DMS53 (cell line): ENCODE measurements at regions not wholly inside any gene's neighbourhood (a gene's known extent, or its start where the extent isn't known, plus 50 kb on each side); places are given as distances from the start of the nearest gene placed in this dataset.

Source experiments
- DNase-seq: peaks from one replicate; lab custom pipeline; 2025; lab: John Stamatoyannopoulos, UW

GRCh38 chr5:133738271-133738670, 125.9 kb upstream of the FSTL4 start:
- no peak for DNase-seq

GRCh38 chr5:133736512-133736911, 124.2 kb upstream of the FSTL4 start:
- DNase-seq, result no peak

- peak; percentile 80 for DNase-seq
Measured at GRCh38 chr5:133735346-133735745, 123.0 kb upstream of the FSTL4 start.

GRCh38 chr5:133734916-133735315, 122.6 kb upstream of the FSTL4 start:
- no peak for DNase-seq

DNA sequence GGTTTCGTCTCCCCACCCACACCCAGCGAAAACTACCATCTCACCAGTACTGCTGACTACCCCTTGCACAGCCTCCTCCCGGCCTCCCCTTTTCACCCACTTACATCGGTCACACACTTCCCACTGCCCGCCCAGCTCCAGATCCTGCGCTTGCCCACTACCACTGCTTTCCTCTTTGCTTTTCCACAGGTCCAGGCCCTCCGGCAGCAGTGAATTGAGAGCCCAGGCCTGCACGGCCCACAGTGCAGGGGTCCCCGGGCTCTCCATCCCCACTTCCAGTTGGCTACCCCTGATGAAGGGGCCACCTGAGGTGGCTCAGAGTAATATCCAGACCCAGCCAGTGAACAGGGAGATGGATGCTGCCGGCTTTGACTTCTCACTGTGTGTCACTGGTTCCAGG, 120.2 kb upstream of the FSTL4 start:
- DNase-seq, result no peak

- no peak for DNase-seq
Measured at GRCh38 chr5:133731951-133732350, 119.6 kb upstream of the FSTL4 start.

DNA sequence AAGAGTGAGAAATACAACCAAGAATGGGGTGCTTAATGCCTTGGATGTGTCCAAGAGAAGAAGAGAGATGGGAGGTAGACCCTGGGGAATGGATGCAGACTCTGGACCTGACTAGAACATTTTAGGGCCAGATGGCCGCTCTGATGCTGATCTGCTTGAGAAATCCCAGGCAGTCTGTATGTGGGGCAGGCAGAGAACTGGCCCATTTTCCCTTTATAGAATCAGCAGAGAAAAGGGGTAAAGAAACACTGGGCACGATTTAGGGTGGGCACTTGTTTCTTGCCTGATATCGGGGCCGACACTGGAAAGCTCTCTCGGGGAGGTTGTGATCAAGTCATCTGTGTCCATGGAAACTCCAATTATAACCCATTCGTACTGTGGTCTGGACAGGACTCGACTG, 118.5 kb upstream of the FSTL4 start:
- DNase-seq, result no peak

- no peak for DNase-seq
Measured at GRCh38 chr5:133730346-133730745, 118.0 kb upstream of the FSTL4 start.

GRCh38 chr5:133729800-133730199, 117.5 kb upstream of the FSTL4 start:
- DNase-seq, result no peak

GRCh38 chr5:133728475-133728874, 116.1 kb upstream of the FSTL4 start:
- peak; percentile 32 for DNase-seq

DNA sequence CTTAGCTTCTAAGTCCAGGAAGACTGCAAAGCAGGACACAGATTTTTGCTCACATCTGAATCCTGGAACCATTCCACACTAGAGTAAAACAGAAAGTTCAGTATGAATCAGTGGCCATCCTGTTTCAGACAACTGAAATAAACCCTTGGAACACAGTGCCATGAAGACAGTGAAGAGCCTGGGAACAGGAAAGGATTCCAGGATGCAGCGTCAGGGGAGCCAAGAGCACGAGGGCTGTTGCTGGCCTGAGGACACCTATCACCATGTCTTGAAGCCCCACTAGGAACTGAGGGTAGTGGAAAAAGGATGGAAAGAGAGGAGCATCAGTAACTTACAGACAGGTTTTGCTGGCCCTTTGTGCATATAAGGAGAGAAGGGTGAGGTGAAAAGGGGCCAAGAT, 115.3 kb upstream of the FSTL4 start:
- DNase-seq, result no peak

DNA sequence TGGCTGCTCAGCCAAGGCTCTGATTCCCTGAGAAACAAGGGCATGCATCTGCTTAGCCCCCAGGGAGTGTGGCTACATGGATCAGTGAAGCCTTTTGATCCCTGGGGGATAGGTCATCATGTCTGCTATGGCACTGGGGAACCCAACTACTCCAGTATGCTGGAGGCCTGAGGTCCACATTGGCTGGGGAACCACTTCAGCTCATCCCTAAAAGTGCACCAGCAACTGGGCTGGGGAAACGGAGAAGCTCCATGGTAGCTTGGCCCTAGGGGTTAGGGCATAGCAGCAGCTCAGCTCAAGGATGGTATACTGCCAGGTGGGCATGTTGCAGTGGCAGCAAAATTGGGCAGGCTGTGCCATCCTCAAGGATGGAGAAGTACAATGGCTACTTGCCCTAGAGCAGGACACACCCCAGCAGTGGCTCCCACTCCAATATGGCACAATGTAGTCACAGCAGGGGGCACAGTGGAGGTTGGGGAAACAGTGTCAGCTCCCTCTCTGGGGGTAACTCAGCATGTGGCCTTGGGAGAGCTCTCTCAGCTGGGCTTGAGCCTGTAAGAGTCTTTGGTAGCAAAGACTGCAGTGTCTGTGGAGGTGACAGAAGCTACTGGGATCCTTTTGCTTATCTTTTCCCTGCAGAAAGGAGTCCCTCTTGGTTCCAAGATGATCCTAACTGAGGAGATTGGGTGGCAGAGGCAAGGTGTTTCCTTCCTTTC, 111.5 kb upstream of the FSTL4 start:
- DNase-seq, result no peak

- DNase-seq, result no peak
Measured at GRCh38 chr5:133723126-133723525, 110.8 kb upstream of the FSTL4 start.

DNA sequence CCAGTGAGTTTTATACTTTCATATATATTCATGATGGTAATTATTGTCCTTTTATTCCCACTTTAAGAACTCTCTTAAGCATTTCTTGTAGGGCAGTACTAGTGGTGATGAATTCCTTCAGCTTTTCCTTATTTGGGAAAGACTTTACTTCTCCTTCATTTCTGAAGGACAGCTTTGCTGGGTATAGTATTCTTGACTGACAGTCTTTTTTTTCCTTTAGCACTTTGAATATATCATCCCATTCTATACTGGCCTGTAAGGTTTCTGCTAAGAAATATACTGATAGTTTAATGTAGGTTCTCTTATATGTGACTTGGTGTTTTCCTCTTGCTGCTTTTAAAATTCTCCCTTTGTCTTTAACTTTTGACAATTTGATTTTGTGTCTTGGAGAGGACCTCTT, 109.0 kb upstream of the FSTL4 start:
- no peak for DNase-seq

- no peak for DNase-seq
Measured at GRCh38 chr5:133718457-133718856, 106.1 kb upstream of the FSTL4 start.

- DNase-seq, result no peak
Measured at GRCh38 chr5:133716532-133717183, 104.3 kb upstream of the FSTL4 start.

DNA sequence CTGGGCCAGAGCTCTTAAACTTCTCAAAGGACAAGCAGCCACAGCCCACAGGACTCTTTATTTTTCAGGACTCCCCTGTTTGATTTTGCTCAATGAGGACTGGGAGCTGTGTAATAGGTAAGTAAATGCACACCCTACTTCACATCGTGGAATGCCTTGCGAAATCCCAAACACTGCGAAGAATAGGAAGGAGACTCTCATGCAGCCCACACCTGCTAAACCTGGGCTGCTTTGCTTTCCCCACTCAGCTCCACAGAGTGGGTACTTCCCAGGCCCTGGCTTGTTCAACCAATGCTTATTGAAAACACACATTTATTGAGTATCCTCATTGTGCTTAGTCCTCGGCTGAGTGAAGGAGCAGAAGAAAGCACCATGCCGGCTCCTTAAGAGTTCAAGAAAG, 103.3 kb upstream of the FSTL4 start:
- no peak for DNase-seq

GRCh38 chr5:133715216-133715615, 102.9 kb upstream of the FSTL4 start:
- no peak for DNase-seq

- DNase-seq, result no peak
Measured at GRCh38 chr5:133714161-133714915, 102.0 kb upstream of the FSTL4 start.

DNA sequence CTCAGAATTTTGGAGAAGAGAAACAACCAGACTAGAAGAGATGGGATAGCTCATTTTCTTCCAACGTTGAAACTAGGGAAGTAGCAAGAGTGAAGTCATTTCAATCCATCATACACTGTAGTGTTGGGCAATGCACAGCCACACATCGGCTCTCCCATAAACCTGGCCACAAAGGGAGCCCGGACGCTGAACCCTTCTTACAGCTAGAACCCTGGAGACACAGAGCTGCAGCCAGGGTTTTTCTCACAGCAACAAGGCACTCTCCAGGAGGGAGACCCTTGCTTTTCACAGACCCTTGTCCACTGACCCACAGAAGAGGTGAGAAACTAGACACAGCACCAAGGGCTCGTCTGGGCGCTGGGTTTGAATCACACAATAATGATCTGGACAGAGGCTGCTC, 101.4 kb upstream of the FSTL4 start:
- DNase-seq, result no peak

- DNase-seq, result no peak
Measured at GRCh38 chr5:133713209-133713608, 100.9 kb upstream of the FSTL4 start.

- no peak for DNase-seq
Measured at GRCh38 chr5:133712562-133712961, 100.2 kb upstream of the FSTL4 start.

- no peak for DNase-seq
Measured at GRCh38 chr5:133709209-133709725, 96.9 kb upstream of the FSTL4 start.
